ENCODE measurements at regions not wholly inside any gene's neighbourhood (a gene's known extent, or its start where the extent isn't known, plus 50 kb on each side); places are given as distances from the start of the nearest gene placed in this dataset.
"Not testable (repeated sequence)": the region's sequence is repeated elsewhere in the genome, so short reads cannot be mapped to it uniquely, and the experiment has no call there.

DNA sequence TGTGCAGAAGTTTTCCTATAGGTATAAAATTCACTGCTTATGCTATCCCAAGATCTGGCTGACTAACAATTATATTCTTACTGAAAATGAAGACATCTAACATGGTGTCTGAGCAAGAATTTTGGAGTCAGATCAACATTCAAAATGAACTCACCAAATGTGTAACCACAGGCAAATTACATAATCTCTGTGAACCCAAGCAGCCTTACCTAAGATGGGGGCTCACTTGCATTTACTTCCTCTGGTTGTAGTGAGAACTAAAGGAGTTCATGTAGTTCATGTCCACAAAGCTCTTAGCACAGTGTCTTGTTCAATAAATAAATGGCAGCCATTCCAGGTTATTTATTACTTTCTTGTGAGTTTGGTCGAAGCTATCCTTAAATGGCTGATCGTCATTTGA is 163.9 kb upstream of the LCORL start:
- TF ChIP-seq POLR2A (IDR thresholded peaks at IDR 0.05; ENCODE audit: low read depth, low read length) (no peak), TAF1 (IDR thresholded peaks at IDR 0.05; ENCODE audit: borderline replicate concordance, low read depth, low read length) (no peak), POLR2AphosphoS5 (IDR thresholded peaks at IDR 0.05; ENCODE audit: low read depth, low read length) (no peak)
- FAIRE-seq, result no peak
- DNase-seq (ENCODE audit: insufficient read length), result no peak

DNA sequence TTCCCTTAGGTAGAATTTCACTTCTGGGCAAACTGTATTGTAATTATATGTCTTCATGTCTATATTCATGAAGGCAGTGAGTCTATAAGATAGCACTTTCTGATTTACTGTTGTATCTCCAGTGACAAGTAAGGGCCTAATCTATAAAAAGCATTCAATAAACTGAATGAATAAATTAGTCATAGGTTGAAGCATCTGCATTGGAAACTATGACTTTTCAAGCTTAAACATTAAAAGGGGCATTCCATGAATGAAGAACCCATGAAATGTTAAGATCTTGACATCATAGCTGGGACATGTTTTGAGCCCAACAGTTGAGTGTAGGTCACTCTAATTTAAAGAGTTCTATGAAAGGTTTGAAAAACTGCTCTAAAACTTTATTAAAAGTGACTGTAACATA is 159.3 kb upstream of the LCORL start:
- TF ChIP-seq POLR2A (IDR thresholded peaks at IDR 0.05; ENCODE audit: low read depth, low read length), result no peak
- no peak for TF ChIP-seq TAF1 (IDR thresholded peaks at IDR 0.05; ENCODE audit: borderline replicate concordance, low read depth, low read length)
- TF ChIP-seq POLR2AphosphoS5 (IDR thresholded peaks at IDR 0.05; ENCODE audit: low read depth, low read length), result no peak
- DNase-seq (ENCODE audit: insufficient read length), result no peak
- FAIRE-seq, result no peak

DNA sequence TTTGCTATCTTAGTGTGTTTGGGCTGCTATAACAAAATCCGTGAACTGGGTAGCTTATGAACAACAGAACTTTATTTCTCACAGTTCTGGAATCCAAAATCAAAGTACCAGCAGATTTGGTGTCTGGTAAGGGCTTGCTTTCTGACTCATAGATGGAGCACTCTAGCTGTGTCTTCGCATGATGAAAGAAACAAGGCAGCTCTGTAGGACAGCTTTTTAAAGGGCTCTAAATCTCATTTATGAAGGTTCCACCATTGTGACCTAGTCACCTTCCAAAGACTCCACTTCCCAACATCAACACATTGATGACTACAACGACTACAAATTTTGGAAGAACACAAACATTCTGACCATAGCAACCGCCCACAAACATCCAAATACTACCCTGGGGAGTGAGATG is 158.6 kb upstream of the LCORL start:
- no peak for DNase-seq (ENCODE audit: insufficient read length)
- TF ChIP-seq POLR2A (IDR thresholded peaks at IDR 0.05; ENCODE audit: low read depth, low read length) (no peak), TAF1 (IDR thresholded peaks at IDR 0.05; ENCODE audit: borderline replicate concordance, low read depth, low read length) (no peak)
- no peak for FAIRE-seq

DNA sequence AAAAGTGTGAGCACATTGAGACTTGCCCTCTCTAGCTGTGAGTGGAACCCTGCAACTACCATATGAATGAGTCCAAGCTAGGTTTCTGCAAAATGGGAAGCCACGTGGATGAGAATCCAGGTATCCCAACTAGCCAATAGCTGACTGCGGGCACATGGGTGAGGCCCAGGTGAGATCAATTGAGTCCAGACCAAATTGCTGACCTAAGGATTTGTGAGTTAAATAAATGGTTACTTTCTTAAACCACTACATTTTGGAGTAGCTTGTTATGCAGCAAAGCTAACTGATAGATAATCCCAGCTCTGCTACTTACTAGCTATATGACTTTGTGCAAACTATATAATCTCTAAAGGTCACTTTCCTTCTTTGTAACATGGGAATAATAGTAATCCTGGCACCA is 150.3 kb upstream of the LCORL start:
- TF ChIP-seq TAF1 (IDR thresholded peaks at IDR 0.05; ENCODE audit: borderline replicate concordance, low read depth, low read length) (no peak), POLR2AphosphoS5 (IDR thresholded peaks at IDR 0.05; ENCODE audit: low read depth, low read length) (no peak), POLR2A (IDR thresholded peaks at IDR 0.05; ENCODE audit: low read depth, low read length) (no peak)
- FAIRE-seq (no peak), DNase-seq (ENCODE audit: insufficient read length) (no peak)

DNA sequence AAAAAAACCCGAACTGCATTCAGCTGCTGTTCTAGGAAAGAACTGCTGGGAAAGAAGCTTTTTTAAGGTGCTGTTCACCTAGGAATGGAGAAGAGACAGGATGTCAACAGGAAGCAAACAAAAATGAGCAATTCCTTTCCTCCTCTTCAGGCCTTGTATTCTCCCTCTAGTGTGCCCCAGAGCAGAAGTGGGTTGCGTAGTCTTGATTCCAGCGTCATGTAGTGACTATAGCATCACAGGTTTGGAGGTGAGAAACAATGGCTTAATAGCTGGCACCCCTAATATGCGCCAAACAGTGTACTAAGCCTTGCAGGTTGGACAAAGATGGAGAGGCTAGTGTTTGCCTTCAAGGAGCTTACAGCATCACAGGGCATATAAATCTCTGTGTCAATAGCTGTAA is 146.3 kb upstream of the LCORL start:
- DNase-seq (ENCODE audit: insufficient read length) (no peak), FAIRE-seq (no peak)
- TF ChIP-seq POLR2A (IDR thresholded peaks at IDR 0.05; ENCODE audit: low read depth, low read length), result no peak
- no peak for TF ChIP-seq POLR2AphosphoS5 (IDR thresholded peaks at IDR 0.05; ENCODE audit: low read depth, low read length)
- no peak for TF ChIP-seq TAF1 (IDR thresholded peaks at IDR 0.05; ENCODE audit: borderline replicate concordance, low read depth, low read length)

DNA sequence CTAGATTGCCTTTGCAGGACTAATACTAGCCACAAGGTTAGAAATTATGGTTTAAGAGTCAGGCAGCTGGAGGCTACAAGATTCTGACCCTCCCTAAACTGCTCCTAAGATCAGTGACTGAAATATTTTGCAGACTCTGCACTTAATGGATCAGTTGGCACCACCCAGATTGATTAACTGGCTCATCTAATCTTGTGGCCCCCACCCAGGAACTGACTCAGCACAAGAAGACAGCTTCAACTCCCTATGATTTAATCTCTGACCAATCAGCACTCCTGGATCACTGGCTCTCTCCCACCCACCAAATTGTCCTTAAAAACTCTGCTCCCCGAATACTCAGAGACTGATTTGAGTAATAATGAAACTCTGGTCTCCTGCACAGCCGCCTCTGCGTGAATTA is 145.4 kb upstream of the LCORL start:
- DNase-seq (ENCODE audit: insufficient read length) (no peak), FAIRE-seq (no peak)
- TF ChIP-seq TAF1 (IDR thresholded peaks at IDR 0.05; ENCODE audit: borderline replicate concordance, low read depth, low read length), result no peak
- no peak for TF ChIP-seq POLR2AphosphoS5 (IDR thresholded peaks at IDR 0.05; ENCODE audit: low read depth, low read length)
- TF ChIP-seq POLR2A (IDR thresholded peaks at IDR 0.05; ENCODE audit: low read depth, low read length), result no peak

DNA sequence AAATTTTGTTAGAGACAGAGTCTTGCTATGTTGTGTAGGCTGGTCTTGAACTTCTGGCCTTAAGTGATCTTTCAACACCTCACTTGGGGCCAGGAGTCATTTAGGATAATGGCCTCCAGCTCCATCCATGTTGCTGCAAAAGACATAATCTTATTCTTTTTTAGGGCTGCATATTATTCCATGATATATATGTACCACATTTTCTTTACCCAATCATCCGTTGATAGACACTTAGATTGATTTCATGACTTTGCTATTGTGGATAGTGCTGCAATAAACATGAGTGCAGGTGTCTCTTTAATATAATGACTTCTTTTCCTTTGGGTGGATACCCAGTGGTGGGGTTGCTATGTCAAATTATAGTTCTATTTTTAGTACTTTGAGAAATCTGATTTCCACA is 140.9 kb upstream of the LCORL start:
- FAIRE-seq, result no peak

DNA sequence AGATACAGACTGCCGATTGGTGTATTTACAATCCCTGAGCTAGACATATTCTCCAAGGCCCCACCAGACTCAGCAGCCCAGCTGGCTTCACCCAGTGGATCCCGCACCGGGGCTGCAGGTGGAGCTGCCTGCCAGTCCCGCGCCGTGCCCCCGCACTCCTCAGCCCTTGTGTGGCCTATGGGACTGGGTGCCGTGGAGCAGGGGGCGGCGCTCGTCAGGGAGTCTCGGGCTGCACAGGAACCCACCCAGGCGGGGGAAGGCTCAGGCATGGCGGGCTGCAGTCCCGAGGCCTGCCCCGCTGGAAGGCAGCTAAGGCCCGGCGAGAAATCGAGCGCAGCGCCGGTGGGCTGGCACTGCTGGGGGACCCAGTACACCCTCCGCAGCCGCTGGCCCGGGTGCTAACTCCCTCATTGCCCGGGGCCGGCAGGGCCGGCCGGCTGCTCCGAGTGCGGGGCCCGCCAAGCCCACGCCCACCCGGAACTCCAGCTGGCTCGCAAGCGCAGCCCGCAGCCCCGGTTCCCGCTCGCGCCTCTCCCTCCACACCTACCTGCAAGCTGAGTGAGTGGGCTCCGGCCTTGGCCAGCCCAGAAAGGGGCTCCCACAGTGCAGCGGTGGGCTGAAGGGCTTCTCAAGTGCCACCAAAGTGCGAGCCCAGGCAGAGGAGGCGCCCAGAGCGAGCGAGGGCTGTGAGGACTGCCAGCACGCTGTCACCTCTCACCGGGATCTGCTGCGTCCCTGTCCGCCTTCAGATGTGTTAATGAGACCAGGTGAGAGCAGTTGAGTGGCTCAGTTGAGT is 137.8 kb upstream of the LCORL start:
- not testable (repeated sequence) for FAIRE-seq; DNase-seq (ENCODE audit: insufficient read length)

More for the DNA sequence above, 140.9 kb upstream of the LCORL start:
- TF ChIP-seq POLR2A (IDR thresholded peaks at IDR 0.05; ENCODE audit: low read depth, low read length) (no peak), POLR2AphosphoS5 (IDR thresholded peaks at IDR 0.05; ENCODE audit: low read depth, low read length) (no peak), TAF1 (IDR thresholded peaks at IDR 0.05; ENCODE audit: borderline replicate concordance, low read depth, low read length) (no peak)
- no peak for DNase-seq (ENCODE audit: insufficient read length)

DNA sequence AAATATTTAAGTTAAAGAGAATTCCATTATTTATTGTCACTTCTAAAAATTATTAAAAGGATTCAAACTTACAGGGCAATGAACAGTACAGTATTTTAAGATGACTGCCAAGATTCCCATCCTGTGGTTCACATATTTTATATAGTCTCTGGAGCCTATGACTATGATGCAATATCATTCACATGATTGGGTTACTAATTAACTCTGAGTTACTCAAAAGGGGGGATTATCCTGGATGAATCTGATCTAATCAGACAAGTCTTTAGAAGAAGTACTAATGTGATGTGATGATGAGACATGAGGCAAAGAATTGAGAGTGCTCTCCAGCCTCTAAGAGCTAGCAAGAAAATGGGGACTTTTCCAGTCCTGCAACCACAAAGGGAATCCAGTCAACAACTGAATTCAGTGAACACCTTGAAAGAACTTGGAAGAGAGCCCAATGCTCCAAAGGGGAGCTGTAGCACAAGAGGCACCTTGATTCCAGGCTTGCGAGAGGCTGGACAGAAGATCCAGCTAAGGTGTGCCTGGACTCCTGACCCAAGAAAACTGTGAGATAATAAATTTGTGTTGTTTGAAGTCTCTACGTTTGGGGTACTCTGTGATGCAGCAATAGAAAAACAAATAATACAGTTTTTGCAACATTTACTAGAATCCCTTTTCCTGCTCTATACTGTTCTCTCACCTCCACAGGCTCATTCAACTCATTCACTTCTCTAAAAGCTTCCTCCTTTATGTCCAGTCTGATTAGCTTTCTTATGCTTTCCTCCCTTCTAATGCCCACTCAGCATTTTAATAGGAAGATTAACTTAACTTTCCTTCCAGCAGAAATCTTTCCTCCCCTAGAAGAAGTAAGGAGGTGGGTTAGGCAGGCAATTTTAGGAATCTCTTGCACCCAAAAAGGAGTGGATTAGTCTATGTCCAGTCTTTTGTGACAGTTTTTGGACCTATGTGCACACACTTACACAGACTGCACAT is 133.8 kb upstream of the LCORL start:
- TF ChIP-seq POLR2AphosphoS5 (IDR thresholded peaks at IDR 0.05; ENCODE audit: low read depth, low read length) (no peak), TAF1 (IDR thresholded peaks at IDR 0.05; ENCODE audit: borderline replicate concordance, low read depth, low read length) (no peak), POLR2A (IDR thresholded peaks at IDR 0.05; ENCODE audit: low read depth, low read length) (no peak)
- FAIRE-seq, result no peak
- no peak for DNase-seq (ENCODE audit: insufficient read length)

DNA sequence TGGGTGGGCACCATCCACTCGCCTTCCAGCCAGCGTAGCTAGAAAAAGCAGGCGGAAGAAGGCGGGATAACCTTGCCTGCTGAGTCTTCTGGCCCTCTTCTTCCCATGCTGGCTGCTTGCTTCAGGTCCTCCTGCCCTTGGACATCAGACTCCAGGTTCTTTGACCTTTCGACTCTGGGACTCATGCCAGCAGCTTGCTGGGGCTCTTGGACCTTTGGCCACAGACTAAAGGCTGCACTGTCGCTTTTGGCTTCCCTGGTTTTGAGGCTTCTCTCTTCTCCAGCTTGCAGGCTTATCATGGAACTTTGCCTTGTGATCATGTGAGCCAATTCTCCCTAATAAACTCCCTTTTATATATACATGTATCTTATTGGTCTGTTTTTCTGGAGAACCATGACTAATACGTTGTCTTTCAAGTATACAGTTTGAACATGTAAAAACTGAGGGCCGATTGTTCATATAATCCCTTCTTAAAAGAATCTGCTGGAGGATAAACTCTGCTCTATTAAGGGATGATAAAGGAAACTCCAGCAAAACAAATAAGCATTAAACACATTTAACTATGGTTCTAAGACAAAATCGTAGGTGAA is 116.6 kb upstream of the LCORL start:
- FAIRE-seq (no peak), DNase-seq (ENCODE audit: insufficient read length) (no peak)
- TF ChIP-seq POLR2A (IDR thresholded peaks at IDR 0.05; ENCODE audit: low read depth, low read length) (no peak), POLR2AphosphoS5 (IDR thresholded peaks at IDR 0.05; ENCODE audit: low read depth, low read length) (no peak), TAF1 (IDR thresholded peaks at IDR 0.05; ENCODE audit: borderline replicate concordance, low read depth, low read length) (no peak)

DNA sequence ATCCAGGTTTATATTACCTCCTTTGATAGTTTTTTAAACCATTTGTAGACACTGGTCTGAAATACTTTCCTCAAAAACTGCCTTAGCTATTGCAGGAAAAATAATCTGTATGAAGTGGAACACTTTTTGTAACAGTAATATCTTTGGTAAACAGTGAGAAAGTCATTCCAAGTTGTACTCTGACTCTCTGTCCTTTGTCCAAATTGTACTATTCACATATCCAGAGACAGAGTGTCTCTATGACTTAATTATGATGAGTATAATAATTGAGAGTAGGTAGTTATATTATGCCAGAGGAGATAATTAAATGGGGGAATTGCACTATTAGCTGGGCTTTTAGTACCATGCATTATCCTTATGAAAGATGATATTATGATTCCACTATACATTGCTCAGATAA is 112.6 kb upstream of the LCORL start:
- DNase-seq (ENCODE audit: insufficient read length) (no peak), FAIRE-seq (no peak)
- no peak for TF ChIP-seq POLR2AphosphoS5 (IDR thresholded peaks at IDR 0.05; ENCODE audit: low read depth, low read length)
- TF ChIP-seq TAF1 (IDR thresholded peaks at IDR 0.05; ENCODE audit: borderline replicate concordance, low read depth, low read length), result no peak
- TF ChIP-seq POLR2A (IDR thresholded peaks at IDR 0.05; ENCODE audit: low read depth, low read length), result no peak
